ENCODE measurements at regions not wholly inside any gene's neighbourhood (a gene's known extent, or its start where the extent isn't known, plus 50 kb on each side); places are given as distances from the start of the nearest gene placed in this dataset.

DNA sequence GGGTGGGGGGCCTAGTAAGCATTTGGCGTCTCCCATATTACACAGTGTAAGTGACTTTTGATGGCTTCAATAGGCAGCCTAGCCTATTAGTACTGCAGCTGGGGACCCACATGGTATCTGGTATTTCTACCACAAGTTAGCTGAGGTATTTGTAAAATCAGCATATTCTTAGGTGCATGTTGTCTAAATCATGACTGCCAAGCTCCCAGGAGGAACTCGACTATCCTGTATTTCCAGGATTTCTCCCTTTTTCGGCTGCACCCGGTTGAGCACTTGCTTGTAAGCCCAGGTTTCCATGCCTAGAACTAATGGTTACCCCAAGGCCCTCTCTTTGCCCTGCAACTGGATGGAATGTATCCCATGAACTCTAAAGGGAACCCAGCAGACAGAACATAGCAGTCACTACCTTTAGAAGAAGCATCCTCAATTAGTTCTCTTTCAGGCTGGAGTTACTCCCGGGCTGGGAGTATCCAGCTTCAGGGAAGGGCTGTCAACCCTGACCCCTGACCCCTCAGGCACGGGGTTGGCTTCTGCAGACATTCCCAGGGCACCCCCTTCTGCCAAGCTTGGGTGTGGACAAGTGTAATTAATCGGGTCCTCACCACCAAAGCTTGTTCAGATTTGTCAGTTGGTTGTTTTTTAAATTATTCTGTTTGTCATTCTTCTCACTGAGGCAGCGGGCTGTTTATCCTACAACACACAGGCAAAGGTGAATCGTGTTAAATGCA, 90.3 kb upstream of the PARD3 start:
- Histone ChIP-seq H3K9me3 (ENCODE audit: control extremely low read depth in 1 of 3, control insufficient read depth in 2 of 3, insufficient read depth in 1 of 3, low read length in 2 of 3) (no peaks in the 10 kb centered on the region), H3K4me3 (ENCODE audit: control extremely low read depth in 1 of 5, extremely low read depth in 1 of 5, insufficient read depth in 1 of 5, low read depth in 2 of 5, low read length in 4 of 5) (no peak overlapping the region), H2AFZ (ENCODE audit: insufficient read depth, low read depth, low read length, poor library complexity, severe bottlenecking) (no peak overlapping the region), H3K4me2 (replicated peaks; ENCODE audit: low read depth, low read length, poor library complexity, severe bottlenecking) (no peak overlapping the region), H3K9ac (ENCODE audit: low read length) (no peak overlapping the region), H3K27me3 (replicated peaks in 1 of 4; ENCODE audit: control extremely low read depth in 1 of 4, control insufficient read depth in 3 of 4, insufficient read depth in 4 of 4, low read length in 3 of 4) (no peaks in the 10 kb centered on the region), H3K4me1 (ENCODE audit: control insufficient read depth in 2 of 2, insufficient read depth in 2 of 2, low read length in 2 of 2) (no peaks in the 10 kb centered on the region), H3K79me2 (ENCODE audit: control insufficient read depth, insufficient read depth, low read length) (no peaks in the 10 kb centered on the region), H3K27ac (ENCODE audit: low read length in 2 of 2) (no peak overlapping the region), H3K36me3 (replicated peaks in 1 of 2; ENCODE audit: control extremely low read depth in 1 of 2, control insufficient read depth in 1 of 2, extremely low read depth in 1 of 2, insufficient read depth in 2 of 2, low read length in 1 of 2) (no peaks in the 10 kb centered on the region), H4K20me1 (ENCODE audit: control insufficient read depth, insufficient read depth, low read length, poor library complexity, severe bottlenecking) (no peaks in the 10 kb centered on the region)
- Mint-ChIP-seq H3K4me1 (no peaks in the 10 kb centered on the region), H3K27me3 (no peaks in the 10 kb centered on the region), H3K27ac (no peak overlapping the region), H3K4me3 (no peak overlapping the region), H3K9me3 (ENCODE audit: insufficient read depth) (no peaks in the 10 kb centered on the region)
- DNase-seq (no peak), ATAC-seq (ENCODE audit: low read depth) (no peak)
- intact Hi-C loops (cut with micrococcal nuclease): no loop called here
- no peak for TF ChIP-seq EZH2 (IDR thresholded peaks at IDR 0.05; ENCODE audit: borderline replicate concordance, insufficient read depth, low read depth, low read length, poor library complexity, severe bottlenecking)
- TF ChIP-seq, protein P1, sequence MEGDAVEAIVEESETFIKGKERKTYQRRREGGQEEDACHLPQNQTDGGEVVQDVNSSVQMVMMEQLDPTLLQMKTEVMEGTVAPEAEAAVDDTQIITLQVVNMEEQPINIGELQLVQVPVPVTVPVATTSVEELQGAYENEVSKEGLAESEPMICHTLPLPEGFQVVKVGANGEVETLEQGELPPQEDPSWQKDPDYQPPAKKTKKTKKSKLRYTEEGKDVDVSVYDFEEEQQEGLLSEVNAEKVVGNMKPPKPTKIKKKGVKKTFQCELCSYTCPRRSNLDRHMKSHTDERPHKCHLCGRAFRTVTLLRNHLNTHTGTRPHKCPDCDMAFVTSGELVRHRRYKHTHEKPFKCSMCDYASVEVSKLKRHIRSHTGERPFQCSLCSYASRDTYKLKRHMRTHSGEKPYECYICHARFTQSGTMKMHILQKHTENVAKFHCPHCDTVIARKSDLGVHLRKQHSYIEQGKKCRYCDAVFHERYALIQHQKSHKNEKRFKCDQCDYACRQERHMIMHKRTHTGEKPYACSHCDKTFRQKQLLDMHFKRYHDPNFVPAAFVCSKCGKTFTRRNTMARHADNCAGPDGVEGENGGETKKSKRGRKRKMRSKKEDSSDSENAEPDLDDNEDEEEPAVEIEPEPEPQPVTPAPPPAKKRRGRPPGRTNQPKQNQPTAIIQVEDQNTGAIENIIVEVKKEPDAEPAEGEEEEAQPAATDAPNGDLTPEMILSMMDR (IDR thresholded peaks at IDR 0.05): no peak
- ChIA-PET CTCF (no interaction called here), POLR2A (no interaction called here)
- 73% methylated on average over 6 of the region's 9 CpGs for WGBS (ENCODE audit: insufficient coverage)

DNA sequence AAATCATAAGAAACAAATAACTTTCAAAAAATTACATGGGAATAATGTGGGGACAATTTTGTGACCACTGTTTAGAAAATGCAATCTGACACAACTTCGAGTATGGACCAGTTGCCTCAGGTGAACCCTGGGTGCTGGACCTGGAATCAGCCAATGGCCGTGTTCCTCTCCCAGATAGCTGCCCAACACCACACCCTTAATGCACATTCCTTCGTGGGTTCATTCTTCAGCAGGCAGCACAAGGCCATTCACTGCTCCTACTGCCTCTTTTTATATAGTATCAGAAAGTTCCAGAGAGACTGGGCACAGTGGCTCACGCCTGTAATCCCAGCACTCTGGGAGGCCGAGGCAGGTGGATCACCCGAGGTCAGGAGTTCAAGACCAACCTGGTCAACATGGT, 89.1 kb upstream of the PARD3 start:
- H4K20me1 ChIP-seq (ENCODE audit: control insufficient read depth, insufficient read depth, low read length, poor library complexity, severe bottlenecking): no peaks in the 10 kb centered on the region
- CTCF ChIA-PET: no interaction called here
- no peaks in the 10 kb centered on the region for H3K27me3 ChIP-seq (replicated peaks in 1 of 4; ENCODE audit: control extremely low read depth in 1 of 4, control insufficient read depth in 3 of 4, insufficient read depth in 4 of 4, low read length in 3 of 4)
- H3K4me1 ChIP-seq (ENCODE audit: control insufficient read depth in 2 of 2, insufficient read depth in 2 of 2, low read length in 2 of 2): no peaks in the 10 kb centered on the region
- no peaks in the 10 kb centered on the region for H3K9me3 ChIP-seq (ENCODE audit: control extremely low read depth in 1 of 3, control insufficient read depth in 2 of 3, insufficient read depth in 1 of 3, low read length in 2 of 3)
- H3K4me3 Mint-ChIP-seq: no peak overlapping the region
- POLR2A ChIA-PET: no interaction called here
- no peak overlapping the region for H3K4me3 ChIP-seq (ENCODE audit: control extremely low read depth in 1 of 5, extremely low read depth in 1 of 5, insufficient read depth in 1 of 5, low read depth in 2 of 5, low read length in 4 of 5)
- no peaks in the 10 kb centered on the region for H3K4me1 Mint-ChIP-seq
- 90% methylated on average over 5 of the region's 6 CpGs for WGBS (ENCODE audit: insufficient coverage)
- intact Hi-C loops (cut with micrococcal nuclease): no loop called here
- TF ChIP-seq, protein P1 (IDR thresholded peaks at IDR 0.05): no peak
- no peak for TF ChIP-seq EZH2 (IDR thresholded peaks at IDR 0.05; ENCODE audit: borderline replicate concordance, insufficient read depth, low read depth, low read length, poor library complexity, severe bottlenecking)
- H3K79me2 ChIP-seq (ENCODE audit: control insufficient read depth, insufficient read depth, low read length): no peaks in the 10 kb centered on the region
- H2AFZ ChIP-seq (ENCODE audit: insufficient read depth, low read depth, low read length, poor library complexity, severe bottlenecking): no peak overlapping the region
- H3K27ac ChIP-seq (ENCODE audit: low read length in 2 of 2): no peak overlapping the region
- H3K9ac ChIP-seq (ENCODE audit: low read length): no peak overlapping the region
- no peaks in the 10 kb centered on the region for H3K36me3 ChIP-seq (replicated peaks in 1 of 2; ENCODE audit: control extremely low read depth in 1 of 2, control insufficient read depth in 1 of 2, extremely low read depth in 1 of 2, insufficient read depth in 2 of 2, low read length in 1 of 2)
- no peak overlapping the region for H3K4me2 ChIP-seq (replicated peaks; ENCODE audit: low read depth, low read length, poor library complexity, severe bottlenecking)
- ATAC-seq (ENCODE audit: low read depth) (no peak), DNase-seq (no peak)
- H3K9me3 Mint-ChIP-seq (ENCODE audit: insufficient read depth): no peaks in the 10 kb centered on the region
- no peak overlapping the region for H3K27ac Mint-ChIP-seq
- H3K27me3 Mint-ChIP-seq: no peaks in the 10 kb centered on the region

Data from B cell (primary cell).